ENCODE measurements at regions not wholly inside any gene's neighbourhood (a gene's known extent, or its start where the extent isn't known, plus 50 kb on each side); places are given as distances from the start of the nearest gene placed in this dataset.
A peak's percentile ranks its signal among the peaks of the same experiment; 100 is the strongest.

- H3K4me3 Mint-ChIP-seq = no peak overlapping the region
- DNase-seq = no peak
- TF ChIP-seq CTCF (IDR thresholded peaks at IDR 0.05) = no peak
- peaks cover 67% of the 10 kb centered on the region for H3K4me1 Mint-ChIP-seq
- peaks cover 33% of the 10 kb centered on the region for H3K9me3 Mint-ChIP-seq
- peaks cover 25% of the 10 kb centered on the region for H3K36me3 Mint-ChIP-seq (ENCODE audit: low read depth)
- H3K27ac Mint-ChIP-seq = peak overlapping the region; percentile 33
- H3K27me3 Mint-ChIP-seq (ENCODE audit: low read depth, poor library complexity) = peaks cover 3% of the 10 kb centered on the region
These were observed 107.9 kb upstream of the EFNA5 start for GRCh38 chr5:107778647-107779046.

- Mint-ChIP-seq H3K4me1 (peaks cover 82% of the 10 kb centered on the region), H3K36me3 (ENCODE audit: low read depth) (peaks cover 14% of the 10 kb centered on the region), H3K27ac (peak overlapping the region; percentile 94), H3K9me3 (peaks cover 19% of the 10 kb centered on the region), H3K27me3 (ENCODE audit: low read depth, poor library complexity) (peaks cover 6% of the 10 kb centered on the region), H3K4me3 (peak overlapping the region; percentile 1)
- no peak for TF ChIP-seq CTCF (IDR thresholded peaks at IDR 0.05)
- no peak for DNase-seq
These were observed 106.4 kb upstream of the EFNA5 start for GRCh38 chr5:107776922-107777740.

GRCh38 chr5:107776506-107776905 is 105.8 kb upstream of the EFNA5 start:
- Mint-ChIP-seq H3K4me3 (peak overlapping the region; percentile 1), H3K36me3 (ENCODE audit: low read depth) (peaks cover 10% of the 10 kb centered on the region), H3K4me1 (peaks cover 88% of the 10 kb centered on the region), H3K9me3 (peaks cover 13% of the 10 kb centered on the region), H3K27ac (peak overlapping the region; percentile 94), H3K27me3 (ENCODE audit: low read depth, poor library complexity) (peaks cover 6% of the 10 kb centered on the region)
- no peak for DNase-seq
- TF ChIP-seq CTCF (IDR thresholded peaks at IDR 0.05) = no peak

- Mint-ChIP-seq H3K9me3 (no peaks in the 10 kb centered on the region), H3K4me3 (no peak overlapping the region), H3K27me3 (ENCODE audit: low read depth, poor library complexity) (peaks cover 6% of the 10 kb centered on the region), H3K36me3 (ENCODE audit: low read depth) (no peaks in the 10 kb centered on the region), H3K4me1 (peaks cover 92% of the 10 kb centered on the region), H3K27ac (no peak overlapping the region)
- no peak for DNase-seq
- TF ChIP-seq CTCF (IDR thresholded peaks at IDR 0.05) = no peak
These were observed 103.6 kb upstream of the EFNA5 start for GRCh38 chr5:107774316-107774715.

GRCh38 chr5:107773479-107773878 is 102.7 kb upstream of the EFNA5 start:
- Mint-ChIP-seq H3K36me3 (ENCODE audit: low read depth) (no peaks in the 10 kb centered on the region), H3K4me1 (peaks cover 93% of the 10 kb centered on the region), H3K9me3 (no peaks in the 10 kb centered on the region), H3K4me3 (no peak overlapping the region), H3K27me3 (ENCODE audit: low read depth, poor library complexity) (peaks cover 6% of the 10 kb centered on the region), H3K27ac (no peak overlapping the region)
- TF ChIP-seq CTCF (IDR thresholded peaks at IDR 0.05) = no peak
- DNase-seq = no peak
